Heart left ventricle (tissue), 16 donors: ENCODE measurements at regions not wholly inside any gene's neighbourhood (a gene's known extent, or its start where the extent isn't known, plus 50 kb on each side); places are given as distances from the start of the nearest gene placed in this dataset.

ENCODE experiments used
- ATAC-seq, 4 donors: fragments of 200-7000 bp; cut with Tn5 transposase; one replicate each; pipeline ENCODE4 v1.9.1; 2020 to 2022; ENCODE audit warnings: moderate library complexity in 4 of 4, mild to moderate bottlenecking in 3 of 4, moderate number of reproducible peaks in 1 of 4
- DNase-seq, 5 donors: peaks; one replicate each; pipeline ENCODE4 v3.0.0-alpha.2; 2020
- H3K27ac ChIP-seq, 12 donors: fragments of 200-600 bp; sonication (generic) in 4 of 12; one replicate each; pipeline versions ENCODE4 v1.5.0 to v1.8.0; 2016 to 2022; ENCODE audit warnings: mild to moderate bottlenecking in 2 of 12
- H3K27me3 ChIP-seq, 9 donors: fragments of 200-600 bp; sonication (generic) in 2 of 9; one replicate each; pipeline versions ENCODE4 v1.5.1 to v1.8.0; 2016 to 2022; ENCODE audit warnings: mild to moderate bottlenecking in 3 of 9
- H3K36me3 ChIP-seq, 9 donors: fragments of 200-600 bp; sonication (generic) in 2 of 9; one replicate each; pipeline versions ENCODE4 v1.5.0 to v1.8.0; 2018 to 2022; ENCODE audit warnings: mild to moderate bottlenecking in 2 of 9
- H3K4me1 ChIP-seq, 12 donors: fragments of 200-600 bp; sonication (generic) in 4 of 12; one replicate each; pipeline versions ENCODE4 v1.5.0 to v1.8.0; 2016 to 2022; ENCODE audit warnings: mild to moderate bottlenecking in 3 of 12
- H3K4me3 ChIP-seq, 12 donors: fragments of 200-600 bp; sonication (generic) in 4 of 12; one replicate each; pipeline versions ENCODE4 v1.5.0 to v1.8.0; 2017 to 2022; ENCODE audit warnings: mild to moderate bottlenecking in 9 of 12, moderate library complexity in 4 of 12
- H3K9me3 ChIP-seq, 12 donors: fragments of 200-600 bp; sonication (generic) in 4 of 12; one replicate each; pipeline versions ENCODE4 v1.5.0 to v1.8.0; 2016 to 2022; ENCODE audit warnings: mild to moderate bottlenecking in 1 of 12
- POLR2A ChIP-seq, 2 donors: fragments of 450-650 bp; IDR thresholded peaks; one replicate each; pipeline ENCODE4 v1.6.1; 2017; ENCODE audit warnings: antibody characterized with exemption in 2 of 2, mild to moderate bottlenecking in 2 of 2, moderate library complexity in 2 of 2
- WGBS, 4 donors: extraction: QIAGEN DNeasy Blood & Tissue Kit in 2 of 4; methylation state at CpG; one replicate each; pipeline versions ENCODE4 v1.1.5 to v1.1.7; 2013 to 2018; 5-methylcytosine and 5-hydroxymethylcytosine counted together
- intact Hi-C, 10 donors: fragments of 100-400 bp; cut with DNase I; formaldehyde crosslinking; loops; one replicate each; pipeline versions ENCODE4 v1.11.1 to v1.14.2; 2022
- TF ChIP-seq, protein P1 (sequence below), 12 donors: fragments of 200-600 bp; sonication (generic) in 4 of 12; IDR thresholded peaks; one replicate each; pipeline versions ENCODE4 v1.5.0 to v1.8.0; 2018 to 2022; ENCODE audit warnings: antibody characterized with exemption in 12 of 12, mild to moderate bottlenecking in 5 of 12
- donor health status: ischemic (EF 13 %, LVEDD 7.1; RV severe dilation, severe dysfunction).
- donor health status: healthy with polysubstance abuse.
- donor health status: DM: no; HTN: yes; CAD: no.
- donor health status: DM: no; HTN: no; CAD: no.
- donor health status: ischemic (EF 25% LVEDD 6.9; RV normal size, moderate dysfunction).
- donor health status: ischemic (EF 25% LVEDD 5.7; RV mildly dilated, moderate dysfunction).
- donor health status: healthy.
- donor health status: DM: yes; HTN: yes; CAD: no.
- donor health status: ischemic (EF 35%, LVEDD 5.7; RV mildly dilated, moderate dysfunction).
- donor health status: nonischemic (EF 11% LVEDD 7.7; RV severe dilation, severe dysfunction).
- donor health status: DM: yes; HTN: yes; CAD: no.
- donor health status: PGD.
- donor health status: ischemic (EF 29% LVEDD 5.4; RV normal size, mild dysfunction).
- donor health status: nonischemic (EF 23%, LVEDD 6.1; RV moderate dilation, normal function).

GRCh38 chr2:154600927-154601494 lies 97.5 kb upstream of the KCNJ3 start:
- Histone ChIP-seq H3K4me3 (no peak overlapping the region), H3K4me1 (no peaks in the 10 kb centered on the region)

DNA sequence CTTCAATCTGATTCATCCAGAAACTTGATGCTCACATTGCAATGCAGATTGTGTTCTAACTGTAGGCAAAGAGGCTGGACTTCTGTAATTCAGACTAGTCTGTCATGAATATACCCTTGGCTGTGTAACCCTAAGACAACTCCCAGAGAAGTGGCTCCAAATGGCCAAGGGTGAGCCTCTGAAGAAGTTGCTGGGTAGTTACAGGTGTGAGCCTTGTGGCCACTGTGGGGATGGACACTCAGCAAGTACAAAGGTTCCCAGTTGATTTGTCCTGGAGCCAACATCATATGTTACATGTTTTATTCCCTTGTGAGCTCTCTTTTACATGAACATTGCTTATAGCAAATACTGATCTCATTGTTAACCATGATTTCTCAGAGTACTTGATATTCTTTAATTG lies 94.8 kb upstream of the KCNJ3 start:
- H3K27ac ChIP-seq, result no peak overlapping the region
- no peaks in the 10 kb centered on the region for H3K27me3 ChIP-seq
- DNase-seq (no peak), ATAC-seq (no peak)
- TF ChIP-seq POLR2A (IDR thresholded peaks at IDR 0.05), result no peak
- TF ChIP-seq, protein P1, sequence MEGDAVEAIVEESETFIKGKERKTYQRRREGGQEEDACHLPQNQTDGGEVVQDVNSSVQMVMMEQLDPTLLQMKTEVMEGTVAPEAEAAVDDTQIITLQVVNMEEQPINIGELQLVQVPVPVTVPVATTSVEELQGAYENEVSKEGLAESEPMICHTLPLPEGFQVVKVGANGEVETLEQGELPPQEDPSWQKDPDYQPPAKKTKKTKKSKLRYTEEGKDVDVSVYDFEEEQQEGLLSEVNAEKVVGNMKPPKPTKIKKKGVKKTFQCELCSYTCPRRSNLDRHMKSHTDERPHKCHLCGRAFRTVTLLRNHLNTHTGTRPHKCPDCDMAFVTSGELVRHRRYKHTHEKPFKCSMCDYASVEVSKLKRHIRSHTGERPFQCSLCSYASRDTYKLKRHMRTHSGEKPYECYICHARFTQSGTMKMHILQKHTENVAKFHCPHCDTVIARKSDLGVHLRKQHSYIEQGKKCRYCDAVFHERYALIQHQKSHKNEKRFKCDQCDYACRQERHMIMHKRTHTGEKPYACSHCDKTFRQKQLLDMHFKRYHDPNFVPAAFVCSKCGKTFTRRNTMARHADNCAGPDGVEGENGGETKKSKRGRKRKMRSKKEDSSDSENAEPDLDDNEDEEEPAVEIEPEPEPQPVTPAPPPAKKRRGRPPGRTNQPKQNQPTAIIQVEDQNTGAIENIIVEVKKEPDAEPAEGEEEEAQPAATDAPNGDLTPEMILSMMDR (IDR thresholded peaks at IDR 0.05), result no peak
- H3K4me1 ChIP-seq, result no peaks in the 10 kb centered on the region
- H3K9me3 ChIP-seq, result peaks cover 0 to 7% (median 0%) of the 10 kb centered on the region in 12 donors
- intact Hi-C loops, result no loop called here
- no peaks in the 10 kb centered on the region for H3K36me3 ChIP-seq
- no peak overlapping the region for H3K4me3 ChIP-seq

More at GRCh38 chr2:154600927-154601494, 97.5 kb upstream of the KCNJ3 start:
- Histone ChIP-seq H3K27ac (no peak overlapping the region), H3K36me3 (no peaks in the 10 kb centered on the region), H3K9me3 (peaks cover 0 to 7% (median 0%) of the 10 kb centered on the region in 12 donors), H3K27me3 (no peaks in the 10 kb centered on the region)
- DNase-seq, result no peak
- ATAC-seq, result no peak
- WGBS, 4 donors, result 80 to 96% (median 93%) methylated on average over 4 of the region's 4 CpGs
- intact Hi-C loops, result no loop called here
- TF ChIP-seq, protein P1 (IDR thresholded peaks at IDR 0.05), result no peak
- TF ChIP-seq POLR2A (IDR thresholded peaks at IDR 0.05), result no peak

- no peak for TF ChIP-seq POLR2A (IDR thresholded peaks at IDR 0.05)
- TF ChIP-seq, protein P1 (IDR thresholded peaks at IDR 0.05), result no peak
- H3K4me1 ChIP-seq, result no peaks in the 10 kb centered on the region
- H3K9me3 ChIP-seq, result no peaks in the 10 kb centered on the region
- no peak overlapping the region for H3K4me3 ChIP-seq
- no peak overlapping the region for H3K27ac ChIP-seq
- ATAC-seq, result no peak
- DNase-seq, result no peak
- intact Hi-C loops, result no loop called here
- H3K36me3 ChIP-seq, result no peaks in the 10 kb centered on the region
- H3K27me3 ChIP-seq, result no peaks in the 10 kb centered on the region
Observed at GRCh38 chr2:154608438-154608837, 90.1 kb upstream of the KCNJ3 start.

DNA sequence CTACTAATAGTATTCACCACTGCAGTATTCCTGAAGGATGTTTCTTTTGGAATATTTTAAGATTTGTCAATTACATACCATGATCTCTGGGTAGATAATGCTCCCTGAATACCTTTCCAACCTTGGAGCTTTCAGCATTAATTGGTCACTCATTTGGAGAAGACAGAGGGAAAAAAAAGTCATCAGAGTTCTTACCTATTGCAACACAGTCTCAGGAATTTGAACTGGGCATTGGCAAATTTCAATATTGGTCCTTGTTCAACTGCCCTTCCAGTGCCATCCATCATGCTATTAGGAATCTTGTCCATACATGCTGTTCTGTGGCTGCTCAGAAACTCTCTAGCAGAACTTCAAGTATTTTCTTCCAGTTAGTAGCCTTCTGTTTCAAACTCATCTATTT lies 83.6 kb upstream of the KCNJ3 start:
- Histone ChIP-seq H3K27ac (no peak overlapping the region), H3K36me3 (no peaks in the 10 kb centered on the region), H3K4me1 (no peaks in the 10 kb centered on the region), H3K4me3 (no peak overlapping the region), H3K9me3 (no peaks in the 10 kb centered on the region), H3K27me3 (no peaks in the 10 kb centered on the region)
- DNase-seq (no peak), ATAC-seq (no peak)
- intact Hi-C loops, result loop anchor here in 2 of 10 donors (10.0 kb wide), 1 partner anchor 160 kb away; no protein-coding TSS in a partner anchor
- no peak for TF ChIP-seq POLR2A (IDR thresholded peaks at IDR 0.05)
- TF ChIP-seq, protein P1 (IDR thresholded peaks at IDR 0.05), result no peak
